ENCODE measurements at regions not wholly inside any gene's neighbourhood (a gene's known extent, or its start where the extent isn't known, plus 50 kb on each side); places are given as distances from the start of the nearest gene placed in this dataset.
"Not testable (repeated sequence)": the region's sequence is repeated elsewhere in the genome, so short reads cannot be mapped to it uniquely, and the experiment has no call there.

DNA sequence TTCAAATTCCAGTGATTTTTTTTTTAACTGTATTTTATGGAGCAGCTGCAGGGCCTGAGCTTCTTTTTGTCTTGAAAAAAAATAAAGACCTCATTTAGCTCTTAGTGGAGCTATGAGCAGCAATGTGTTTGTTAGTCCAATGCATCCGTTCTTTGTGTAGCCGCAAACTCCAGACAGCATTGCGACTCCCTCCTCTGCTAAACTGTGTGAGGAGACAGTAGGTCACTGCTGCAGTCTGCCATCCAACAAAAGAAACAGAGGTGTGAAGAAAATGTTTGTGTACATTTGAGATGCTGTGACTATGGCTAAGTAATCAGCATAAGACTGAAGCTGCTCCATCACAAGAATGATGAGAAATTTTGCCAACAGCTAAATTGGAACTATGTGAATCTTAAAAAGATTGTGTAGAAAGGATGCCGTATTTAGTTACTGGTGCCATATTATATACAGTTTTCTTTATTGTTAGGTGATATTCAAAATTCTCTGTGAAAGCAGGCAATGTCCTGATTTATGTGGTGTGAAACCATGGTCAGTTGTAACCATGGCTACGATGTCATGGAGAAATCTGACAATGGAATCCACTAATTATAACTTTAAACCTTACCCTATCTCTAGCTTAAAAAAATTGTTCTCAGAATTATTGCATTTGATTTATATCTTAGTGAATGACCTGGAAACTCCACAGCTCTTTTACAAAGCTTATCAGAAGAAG is 428.8 kb upstream of the EPHA7 start:
- Histone ChIP-seq H3K9me1 (ENCODE audit: control insufficient read depth, extremely low read depth, insufficient read depth, low read length) (no peaks in the 10 kb centered on the region), H3K4me3 (ENCODE audit: control insufficient read depth in 2 of 3, extremely low read depth in 1 of 3, insufficient read depth in 2 of 3, low read depth in 1 of 3, low read length in 3 of 3) (no peak overlapping the region), H3K79me2 (ENCODE audit: control insufficient read depth, insufficient read depth, low read length) (no peaks in the 10 kb centered on the region), H3K9me3 (ENCODE audit: control insufficient read depth, low read depth, low read length) (no peaks in the 10 kb centered on the region), H3K27me3 (ENCODE audit: control insufficient read depth, extremely low read depth, insufficient read depth, low read length) (no peaks in the 10 kb centered on the region), H3K27ac (ENCODE audit: control insufficient read depth, insufficient read depth, low read length) (no peak overlapping the region), H4K20me1 (ENCODE audit: control insufficient read depth, extremely low read depth, insufficient read depth, low read length) (no peaks in the 10 kb centered on the region), H2AFZ (ENCODE audit: control insufficient read depth, low read length) (no peak overlapping the region), H3K4me2 (ENCODE audit: control insufficient read depth, extremely low read depth, insufficient read depth, low read depth, low read length) (no peak overlapping the region), H3K36me3 (ENCODE audit: control insufficient read depth in 2 of 2, extremely low read depth in 1 of 2, insufficient read depth in 2 of 2, low read length in 2 of 2) (no peaks in the 10 kb centered on the region), H3K9ac (ENCODE audit: control insufficient read depth, extremely low read depth, insufficient read depth, low read length) (no peak overlapping the region), H3K4me1 (ENCODE audit: control insufficient read depth, extremely low read depth, insufficient read depth, low read length) (no peaks in the 10 kb centered on the region)
- no peak for FAIRE-seq
- DNase-seq (ENCODE audit: low read depth, low spot score), result no peak
- dilution Hi-C loops (cut with MboI; ENCODE audit: extremely low pct_ligation_motif_present, low sequenced_read_pairs), result no loop called here
- TF ChIP-seq EZH2 (IDR thresholded peaks at IDR 0.05; ENCODE audit: low read length), result no peak
- TF ChIP-seq, protein P1, sequence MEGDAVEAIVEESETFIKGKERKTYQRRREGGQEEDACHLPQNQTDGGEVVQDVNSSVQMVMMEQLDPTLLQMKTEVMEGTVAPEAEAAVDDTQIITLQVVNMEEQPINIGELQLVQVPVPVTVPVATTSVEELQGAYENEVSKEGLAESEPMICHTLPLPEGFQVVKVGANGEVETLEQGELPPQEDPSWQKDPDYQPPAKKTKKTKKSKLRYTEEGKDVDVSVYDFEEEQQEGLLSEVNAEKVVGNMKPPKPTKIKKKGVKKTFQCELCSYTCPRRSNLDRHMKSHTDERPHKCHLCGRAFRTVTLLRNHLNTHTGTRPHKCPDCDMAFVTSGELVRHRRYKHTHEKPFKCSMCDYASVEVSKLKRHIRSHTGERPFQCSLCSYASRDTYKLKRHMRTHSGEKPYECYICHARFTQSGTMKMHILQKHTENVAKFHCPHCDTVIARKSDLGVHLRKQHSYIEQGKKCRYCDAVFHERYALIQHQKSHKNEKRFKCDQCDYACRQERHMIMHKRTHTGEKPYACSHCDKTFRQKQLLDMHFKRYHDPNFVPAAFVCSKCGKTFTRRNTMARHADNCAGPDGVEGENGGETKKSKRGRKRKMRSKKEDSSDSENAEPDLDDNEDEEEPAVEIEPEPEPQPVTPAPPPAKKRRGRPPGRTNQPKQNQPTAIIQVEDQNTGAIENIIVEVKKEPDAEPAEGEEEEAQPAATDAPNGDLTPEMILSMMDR (optimal IDR thresholded peaks at IDR 0.05 in 1 of 3, IDR thresholded peaks at IDR 0.05 in 1 of 3, conservative IDR thresholded peaks at IDR 0.05 in 1 of 3; ENCODE audit: extremely low read depth in 1 of 3, insufficient read depth in 2 of 3, low read length in 3 of 3), result no peak

- H3K27me3 ChIP-seq (ENCODE audit: control insufficient read depth, extremely low read depth, insufficient read depth, low read length), result no peaks in the 10 kb centered on the region
- dilution Hi-C loops (cut with MboI; ENCODE audit: extremely low pct_ligation_motif_present, low sequenced_read_pairs), result no loop called here
- no peak for DNase-seq (ENCODE audit: low read depth, low spot score)
- H3K4me1 ChIP-seq (ENCODE audit: control insufficient read depth, extremely low read depth, insufficient read depth, low read length), result no peaks in the 10 kb centered on the region
- H3K27ac ChIP-seq (ENCODE audit: control insufficient read depth, insufficient read depth, low read length), result no peak overlapping the region
- no peaks in the 10 kb centered on the region for H3K9me1 ChIP-seq (ENCODE audit: control insufficient read depth, extremely low read depth, insufficient read depth, low read length)
- H3K36me3 ChIP-seq (ENCODE audit: control insufficient read depth in 2 of 2, extremely low read depth in 1 of 2, insufficient read depth in 2 of 2, low read length in 2 of 2), result no peaks in the 10 kb centered on the region
- TF ChIP-seq EZH2 (IDR thresholded peaks at IDR 0.05; ENCODE audit: low read length), result no peak
- TF ChIP-seq, protein P1 (optimal IDR thresholded peaks at IDR 0.05 in 1 of 3, IDR thresholded peaks at IDR 0.05 in 1 of 3, conservative IDR thresholded peaks at IDR 0.05 in 1 of 3; ENCODE audit: extremely low read depth in 1 of 3, insufficient read depth in 2 of 3, low read length in 3 of 3), result no peak
- H4K20me1 ChIP-seq (ENCODE audit: control insufficient read depth, extremely low read depth, insufficient read depth, low read length), result no peaks in the 10 kb centered on the region
- no peak overlapping the region for H3K4me2 ChIP-seq (ENCODE audit: control insufficient read depth, extremely low read depth, insufficient read depth, low read depth, low read length)
- H3K79me2 ChIP-seq (ENCODE audit: control insufficient read depth, insufficient read depth, low read length), result no peaks in the 10 kb centered on the region
- H3K4me3 ChIP-seq (ENCODE audit: control insufficient read depth in 2 of 3, extremely low read depth in 1 of 3, insufficient read depth in 2 of 3, low read depth in 1 of 3, low read length in 3 of 3), result no peak overlapping the region
- H3K9ac ChIP-seq (ENCODE audit: control insufficient read depth, extremely low read depth, insufficient read depth, low read length), result no peak overlapping the region
- FAIRE-seq, result no peak
- no peaks in the 10 kb centered on the region for H3K9me3 ChIP-seq (ENCODE audit: control insufficient read depth, low read depth, low read length)
- no peak overlapping the region for H2AFZ ChIP-seq (ENCODE audit: control insufficient read depth, low read length)
These were observed 422.8 kb upstream of the EPHA7 start for GRCh38 chr6:93842178-93842577.

DNA sequence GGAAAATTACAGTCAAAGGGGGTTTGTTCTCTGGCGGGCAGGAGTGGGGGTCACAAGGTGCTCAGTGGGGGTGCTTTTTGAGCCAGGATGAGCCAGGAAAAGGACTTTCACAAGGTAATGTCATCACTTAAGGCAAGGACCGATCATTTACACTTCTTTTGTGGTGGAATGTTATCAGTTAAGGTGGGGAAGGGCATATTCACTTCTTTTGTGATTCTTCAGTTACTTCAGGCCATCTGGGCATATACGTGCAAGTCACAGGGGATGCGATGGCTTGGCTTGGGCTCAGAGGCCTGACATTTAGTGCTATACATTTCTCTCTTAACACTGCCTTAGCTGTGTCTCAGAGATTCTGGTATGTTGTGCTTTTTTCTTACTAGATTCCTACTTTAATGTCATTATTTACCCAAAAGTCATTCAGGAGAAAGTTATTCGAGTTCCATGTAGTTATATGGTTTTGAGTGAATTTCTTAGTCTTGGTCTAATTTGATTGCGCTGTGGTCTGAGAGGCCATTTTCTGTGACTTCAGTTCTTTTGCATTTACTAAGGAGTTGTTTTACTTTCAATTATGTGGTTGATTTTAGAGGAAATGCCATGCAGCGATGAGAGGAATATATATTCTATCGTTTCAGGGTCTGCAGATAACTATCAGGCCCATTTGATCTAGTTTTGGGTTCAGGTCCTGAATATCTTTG is 416.2 kb upstream of the EPHA7 start:
- H3K4me3 ChIP-seq (ENCODE audit: control insufficient read depth in 2 of 3, extremely low read depth in 1 of 3, insufficient read depth in 2 of 3, low read depth in 1 of 3, low read length in 3 of 3); H3K9ac ChIP-seq (ENCODE audit: control insufficient read depth, extremely low read depth, insufficient read depth, low read length); FAIRE-seq; H3K4me1 ChIP-seq (ENCODE audit: control insufficient read depth, extremely low read depth, insufficient read depth, low read length); H3K9me1 ChIP-seq (ENCODE audit: control insufficient read depth, extremely low read depth, insufficient read depth, low read length); H3K27me3 ChIP-seq (ENCODE audit: control insufficient read depth, extremely low read depth, insufficient read depth, low read length); DNase-seq (ENCODE audit: low read depth, low spot score); H3K36me3 ChIP-seq (ENCODE audit: control insufficient read depth in 2 of 2, extremely low read depth in 1 of 2, insufficient read depth in 2 of 2, low read length in 2 of 2); H3K4me2 ChIP-seq (ENCODE audit: control insufficient read depth, extremely low read depth, insufficient read depth, low read depth, low read length); dilution Hi-C loops (cut with MboI; ENCODE audit: extremely low pct_ligation_motif_present, low sequenced_read_pairs); H3K27ac ChIP-seq (ENCODE audit: control insufficient read depth, insufficient read depth, low read length); H4K20me1 ChIP-seq (ENCODE audit: control insufficient read depth, extremely low read depth, insufficient read depth, low read length); H3K9me3 ChIP-seq (ENCODE audit: control insufficient read depth, low read depth, low read length); H3K79me2 ChIP-seq (ENCODE audit: control insufficient read depth, insufficient read depth, low read length); H2AFZ ChIP-seq (ENCODE audit: control insufficient read depth, low read length): not testable (repeated sequence)
